ENCODE measurements at regions not wholly inside any gene's neighbourhood (a gene's known extent, or its start where the extent isn't known, plus 50 kb on each side); places are given as distances from the start of the nearest gene placed in this dataset.

DNA sequence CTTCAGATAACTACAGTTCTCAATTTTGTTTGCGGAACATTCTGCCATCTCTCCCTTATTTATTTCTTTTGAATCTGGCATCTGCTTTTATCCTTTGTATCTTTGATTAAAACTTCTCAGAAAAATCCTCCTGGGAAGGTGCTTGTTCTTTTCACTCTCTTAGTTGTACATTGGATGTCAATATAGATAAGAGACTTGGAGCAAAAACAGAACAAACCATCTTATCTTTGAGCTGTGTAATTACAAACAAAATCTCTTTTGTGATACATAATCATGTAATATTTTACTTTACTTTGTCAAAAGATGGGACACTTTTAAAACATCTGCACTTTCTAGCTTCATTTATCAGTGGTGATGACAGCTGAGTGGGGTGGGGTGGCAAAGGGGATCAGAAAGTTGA, 307.2 kb upstream of the LYPLAL1 start:
- TF ChIP-seq CTCF (IDR thresholded peaks at IDR 0.05) = no peak
- no peak for TF ChIP-seq POLR2AphosphoS5 (IDR thresholded peaks at IDR 0.05)
- no peak for TF ChIP-seq POLR2A (IDR thresholded peaks at IDR 0.05)
- no peaks in the 10 kb centered on the region for H3K36me3 ChIP-seq
- DNase-seq (ENCODE audit: low spot score) = no peak
- H3K4me1 ChIP-seq (replicated peaks) = no peaks in the 10 kb centered on the region
- intact Hi-C loops (cut with DNase I) = no loop called here
- WGBS = 65% methylated on average over 1 of the region's 1 CpG
- H3K9me3 ChIP-seq = no peaks in the 10 kb centered on the region
- H3K27ac ChIP-seq = no peak overlapping the region
- no peak overlapping the region for H3K4me3 ChIP-seq
- H3K27me3 ChIP-seq (replicated peaks; ENCODE audit: insufficient read depth) = no peaks in the 10 kb centered on the region

- no peak for DNase-seq (ENCODE audit: low spot score)
- H3K36me3 ChIP-seq = no peaks in the 10 kb centered on the region
- no peaks in the 10 kb centered on the region for H3K9me3 ChIP-seq
- H3K27me3 ChIP-seq (replicated peaks; ENCODE audit: insufficient read depth) = no peaks in the 10 kb centered on the region
- TF ChIP-seq POLR2A (IDR thresholded peaks at IDR 0.05) = no peak
- TF ChIP-seq POLR2AphosphoS5 (IDR thresholded peaks at IDR 0.05) = no peak
- TF ChIP-seq CTCF (IDR thresholded peaks at IDR 0.05) = no peak
- H3K4me1 ChIP-seq (replicated peaks) = no peaks in the 10 kb centered on the region
- no peak overlapping the region for H3K27ac ChIP-seq
- intact Hi-C loops (cut with DNase I) = no loop called here
- H3K4me3 ChIP-seq = no peak overlapping the region
- 49% methylated on average over 3 of the region's 3 CpGs for WGBS
These were observed 306.6 kb upstream of the LYPLAL1 start for GRCh38 chr1:218867066-218867465.

DNA sequence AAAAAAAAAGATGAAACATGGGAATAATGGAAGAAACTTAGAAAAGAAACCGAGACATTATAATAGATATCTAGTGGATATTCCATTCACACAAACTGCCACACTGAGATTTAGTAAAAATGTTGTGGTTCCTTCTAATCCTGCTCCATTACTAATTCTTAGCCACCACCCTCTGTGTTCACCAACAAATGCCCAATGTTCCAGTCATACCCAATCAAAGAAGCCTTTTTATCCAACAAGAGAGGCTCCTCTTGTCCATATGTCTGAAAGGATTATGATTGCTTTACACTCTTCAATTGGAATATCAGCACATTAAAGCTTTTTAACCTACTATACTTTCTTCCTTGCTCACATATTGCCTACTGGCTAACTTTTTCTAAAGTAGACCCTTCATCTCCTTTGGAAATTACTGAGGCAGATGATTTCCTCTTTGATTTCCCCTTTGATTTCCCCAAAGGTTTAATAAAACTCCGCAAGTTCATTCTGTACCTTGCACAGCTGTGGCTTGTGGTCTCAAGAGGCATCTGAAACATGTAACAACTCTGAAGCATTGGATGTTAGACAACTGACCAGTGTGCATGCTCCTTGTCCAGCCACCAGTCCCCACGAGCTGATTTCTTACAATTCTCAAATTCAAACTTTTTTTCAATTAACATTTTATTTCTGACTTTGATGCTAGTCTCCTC, 305.6 kb upstream of the LYPLAL1 start:
- H3K36me3 ChIP-seq = no peaks in the 10 kb centered on the region
- intact Hi-C loops (cut with DNase I) = no loop called here
- H3K9me3 ChIP-seq = no peaks in the 10 kb centered on the region
- TF ChIP-seq POLR2A (IDR thresholded peaks at IDR 0.05) = no peak
- no peak for TF ChIP-seq POLR2AphosphoS5 (IDR thresholded peaks at IDR 0.05)
- no peak for TF ChIP-seq CTCF (IDR thresholded peaks at IDR 0.05)
- H3K4me3 ChIP-seq = no peak overlapping the region
- no peaks in the 10 kb centered on the region for H3K27me3 ChIP-seq (replicated peaks; ENCODE audit: insufficient read depth)
- no peak for DNase-seq (ENCODE audit: low spot score)
- no peaks in the 10 kb centered on the region for H3K4me1 ChIP-seq (replicated peaks)
- no peak overlapping the region for H3K27ac ChIP-seq
- WGBS = 78% methylated on average over 3 of the region's 3 CpGs

GRCh38 chr1:218869276-218869675, 304.4 kb upstream of the LYPLAL1 start:
- no peak overlapping the region for H3K27ac ChIP-seq
- H3K27me3 ChIP-seq (replicated peaks; ENCODE audit: insufficient read depth) = no peaks in the 10 kb centered on the region
- H3K4me3 ChIP-seq = no peak overlapping the region
- TF ChIP-seq CTCF (IDR thresholded peaks at IDR 0.05) (no peak), POLR2A (IDR thresholded peaks at IDR 0.05) (no peak)
- no peak for DNase-seq (ENCODE audit: low spot score)
- intact Hi-C loops (cut with DNase I) = no loop called here
- no peaks in the 10 kb centered on the region for H3K4me1 ChIP-seq (replicated peaks)
- no peaks in the 10 kb centered on the region for H3K9me3 ChIP-seq
- no peaks in the 10 kb centered on the region for H3K36me3 ChIP-seq

GRCh38 chr1:218872026-218872425, 301.7 kb upstream of the LYPLAL1 start:
- no peak for DNase-seq (ENCODE audit: low spot score)
- TF ChIP-seq CTCF (IDR thresholded peaks at IDR 0.05) (no peak), POLR2AphosphoS5 (IDR thresholded peaks at IDR 0.05) (no peak), POLR2A (IDR thresholded peaks at IDR 0.05) (no peak)
- no peak overlapping the region for H3K4me3 ChIP-seq
- no peaks in the 10 kb centered on the region for H3K4me1 ChIP-seq (replicated peaks)
- no peak overlapping the region for H3K27ac ChIP-seq
- intact Hi-C loops (cut with DNase I) = no loop called here
- 42% methylated on average over 4 of the region's 4 CpGs for WGBS
- no peaks in the 10 kb centered on the region for H3K36me3 ChIP-seq
- H3K27me3 ChIP-seq (replicated peaks; ENCODE audit: insufficient read depth) = no peaks in the 10 kb centered on the region
- H3K9me3 ChIP-seq = no peaks in the 10 kb centered on the region
